ENCODE measurements at regions not wholly inside any gene's neighbourhood (a gene's known extent, or its start where the extent isn't known, plus 50 kb on each side); places are given as distances from the start of the nearest gene placed in this dataset.
"Not testable (repeated sequence)": the region's sequence is repeated elsewhere in the genome, so short reads cannot be mapped to it uniquely, and the experiment has no call there.

DNA sequence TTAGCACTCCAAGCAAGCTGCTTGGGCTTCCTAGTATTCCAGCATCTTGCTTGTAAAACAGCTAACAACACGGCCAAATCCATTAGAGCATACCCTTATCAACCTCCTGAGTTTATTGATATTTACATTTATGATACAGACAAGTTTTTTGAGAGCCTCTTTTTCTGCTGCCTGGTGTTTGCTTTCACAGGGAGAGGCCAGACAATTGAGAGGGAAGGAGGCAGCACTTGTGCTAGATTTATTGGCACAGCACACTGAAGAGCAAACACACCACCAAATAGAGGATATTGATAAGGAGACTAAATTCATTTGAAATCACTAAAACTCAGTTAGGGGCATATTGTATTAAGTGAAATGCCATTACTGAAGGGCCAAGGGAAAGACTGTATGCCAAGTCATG is 1142.3 kb upstream of the FANCL start:
- no peak for DNase-seq

DNA sequence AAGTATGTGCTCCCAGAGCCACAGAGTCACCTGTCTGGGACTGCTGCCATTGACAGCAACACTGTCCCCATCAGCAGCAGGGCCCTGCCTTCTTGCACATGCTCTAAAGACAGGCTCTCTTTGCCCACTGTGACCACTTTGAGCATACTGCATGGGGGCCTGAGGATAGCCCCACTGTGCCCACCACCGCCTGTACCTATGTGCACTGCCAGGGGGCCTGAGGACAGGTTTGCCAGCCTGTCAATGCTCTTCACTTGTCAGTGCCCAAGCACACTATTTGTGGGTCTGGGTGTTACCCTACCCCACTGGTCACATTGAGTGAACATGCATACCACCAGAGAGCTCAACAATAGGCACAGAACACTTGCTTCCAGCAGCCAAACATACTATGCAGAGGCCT is 1137.0 kb upstream of the FANCL start:
- DNase-seq = no peak

DNA sequence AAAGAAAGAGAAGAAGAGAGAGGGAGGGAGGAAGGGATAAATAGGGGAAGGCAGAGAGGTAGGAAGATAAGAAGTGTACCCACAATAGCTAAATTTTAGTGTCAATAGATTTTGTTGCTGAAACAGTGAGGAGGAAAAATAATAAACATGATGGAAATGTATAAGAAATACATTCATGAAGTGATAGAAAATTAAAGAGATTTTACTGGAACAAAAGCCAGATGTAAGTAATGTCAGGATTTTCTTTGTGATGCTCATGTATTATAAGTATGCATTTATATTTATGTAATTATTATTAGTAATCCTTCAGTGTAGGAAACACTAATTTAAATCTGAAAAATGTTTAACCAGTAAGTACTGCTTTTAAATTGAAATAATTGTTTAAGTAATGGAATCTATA is 1125.2 kb upstream of the FANCL start:
- DNase-seq = no peak

DNA sequence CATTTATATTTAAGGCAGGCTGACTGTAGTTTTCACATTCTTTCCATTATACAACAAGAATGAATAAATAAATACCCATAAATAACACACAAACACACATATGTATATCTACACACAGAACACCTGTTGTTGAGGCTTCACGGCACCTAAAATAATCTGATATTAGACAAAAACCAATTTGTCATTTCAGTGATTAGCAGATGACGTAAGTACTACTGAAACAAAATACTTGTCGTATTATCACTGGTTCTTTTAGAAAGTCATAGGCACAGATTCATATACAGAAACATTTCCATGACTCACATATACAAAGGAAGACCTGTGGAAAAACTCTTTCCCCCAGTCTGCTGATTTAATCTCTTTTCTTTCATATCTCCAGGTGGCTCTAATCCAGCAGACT is 1113.4 kb upstream of the FANCL start:
- no peak for DNase-seq

DNA sequence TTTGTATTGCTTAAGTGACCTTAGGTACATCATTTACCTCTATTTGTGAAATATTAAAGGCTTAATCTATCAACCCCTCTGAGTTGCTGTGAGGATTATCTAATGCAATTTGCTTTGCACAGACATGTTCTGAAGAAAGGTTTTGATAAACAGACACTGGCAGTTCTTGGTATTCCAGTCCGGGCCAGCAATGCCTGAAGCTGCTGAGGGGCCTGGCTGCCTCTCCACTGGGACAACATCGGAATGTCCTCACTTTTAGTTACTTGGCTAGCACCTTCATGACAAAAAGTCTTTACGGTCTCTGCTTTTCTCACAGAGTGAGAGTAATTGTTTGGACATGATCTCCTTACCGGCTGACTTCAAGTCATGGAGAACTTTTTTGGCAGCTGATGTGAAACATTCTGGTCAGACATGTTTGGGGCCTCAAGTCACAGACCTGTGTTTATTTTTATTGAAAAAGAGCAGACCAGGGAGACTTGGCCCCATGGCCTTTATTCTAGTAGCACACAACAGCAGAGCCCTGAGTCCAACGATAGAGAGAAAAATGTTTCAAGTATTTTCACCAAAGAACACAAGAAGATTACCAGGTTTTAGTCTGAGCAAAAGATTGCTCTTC is 1112.3 kb upstream of the FANCL start:
- no peak for DNase-seq

DNA sequence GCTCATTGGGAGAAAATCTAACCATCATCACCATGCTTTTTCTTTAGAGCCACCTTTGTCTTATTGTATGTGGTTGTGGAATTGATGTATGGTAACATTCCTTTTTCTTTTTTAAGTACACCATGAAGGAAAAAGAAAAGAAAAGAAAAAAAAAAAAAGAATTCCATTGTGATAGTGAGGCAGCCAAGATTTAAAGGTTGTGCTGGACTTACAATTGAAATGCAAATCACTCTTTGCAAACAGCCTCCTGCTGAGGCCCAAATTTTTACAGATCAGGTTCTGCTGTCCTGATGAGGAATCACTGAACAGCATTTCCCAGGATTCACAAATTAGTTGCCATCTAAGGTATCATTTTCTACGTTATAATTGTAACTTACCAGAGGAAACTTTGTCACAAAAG is 1101.0 kb upstream of the FANCL start:
- no peak for DNase-seq

DNA sequence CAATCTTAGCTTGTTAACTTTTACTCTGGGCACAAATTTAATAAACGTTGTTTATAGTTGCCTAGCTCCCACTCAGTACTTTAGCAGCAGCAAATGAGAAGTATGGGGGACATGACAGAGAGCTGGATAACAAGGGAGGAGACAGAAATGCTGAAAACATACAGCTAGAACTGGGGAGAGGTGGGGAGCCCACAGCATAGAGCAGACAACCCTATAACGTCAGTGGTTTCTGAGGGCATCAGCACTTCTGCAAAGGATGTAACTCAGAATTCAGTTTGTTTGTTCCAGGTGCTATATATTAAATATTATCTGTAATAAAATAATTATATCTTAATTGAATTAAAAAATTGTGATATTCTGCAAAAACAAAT is 1098.7 kb upstream of the FANCL start:
- DNase-seq = no peak

DNA sequence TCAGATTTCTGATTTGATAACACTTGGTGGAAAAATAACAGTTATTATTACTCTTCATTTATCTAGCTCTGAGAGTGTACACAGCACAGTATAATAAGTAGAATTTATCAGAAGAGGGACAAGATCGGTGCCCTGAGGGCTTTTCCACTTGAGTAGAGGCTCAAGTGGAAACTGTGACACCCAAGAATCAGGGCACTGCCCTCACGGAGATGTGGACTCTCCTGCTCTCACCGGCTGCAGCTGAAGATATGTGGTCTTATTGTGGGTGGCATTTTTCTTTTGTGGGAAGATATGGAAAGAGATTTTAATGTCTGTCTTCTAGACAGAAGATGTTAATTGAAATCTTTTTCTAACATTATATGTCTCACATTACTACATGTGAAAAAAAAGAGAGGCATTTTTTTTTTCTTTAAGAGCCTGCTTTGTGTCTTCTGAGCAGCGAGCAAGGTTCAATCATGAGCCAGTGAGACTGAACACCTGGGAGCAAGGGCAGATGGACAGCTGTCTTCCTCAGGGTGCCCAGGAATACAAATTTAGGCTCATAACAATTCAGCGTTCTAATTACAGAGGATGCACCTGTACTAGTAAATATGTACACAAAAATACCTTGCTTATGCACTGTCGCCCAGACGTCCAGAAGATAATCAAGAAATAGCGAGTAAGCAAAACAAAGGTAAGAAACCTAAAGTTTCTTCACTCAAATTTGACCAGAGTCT is 1098.2 kb upstream of the FANCL start:
- no peak for DNase-seq

DNA sequence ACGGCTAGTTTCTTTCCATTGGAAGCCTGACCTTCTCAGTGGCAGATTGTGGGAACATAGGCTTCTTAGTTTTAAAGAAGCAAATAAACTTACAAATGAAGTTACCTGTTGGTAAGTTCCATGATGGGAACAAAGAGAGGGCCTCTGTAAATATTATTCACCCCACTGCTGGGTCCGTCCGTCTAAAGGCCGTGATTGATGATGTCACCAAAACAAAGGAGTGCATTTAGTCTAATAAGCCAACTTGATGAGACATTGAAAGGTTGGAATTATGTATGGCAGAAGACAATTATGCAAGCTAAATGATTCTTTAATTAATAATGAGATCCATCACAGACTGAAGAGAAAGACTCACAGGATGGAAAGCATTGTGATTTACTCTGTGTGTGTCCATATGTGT is 1091.9 kb upstream of the FANCL start:
- no peak for DNase-seq

DNA sequence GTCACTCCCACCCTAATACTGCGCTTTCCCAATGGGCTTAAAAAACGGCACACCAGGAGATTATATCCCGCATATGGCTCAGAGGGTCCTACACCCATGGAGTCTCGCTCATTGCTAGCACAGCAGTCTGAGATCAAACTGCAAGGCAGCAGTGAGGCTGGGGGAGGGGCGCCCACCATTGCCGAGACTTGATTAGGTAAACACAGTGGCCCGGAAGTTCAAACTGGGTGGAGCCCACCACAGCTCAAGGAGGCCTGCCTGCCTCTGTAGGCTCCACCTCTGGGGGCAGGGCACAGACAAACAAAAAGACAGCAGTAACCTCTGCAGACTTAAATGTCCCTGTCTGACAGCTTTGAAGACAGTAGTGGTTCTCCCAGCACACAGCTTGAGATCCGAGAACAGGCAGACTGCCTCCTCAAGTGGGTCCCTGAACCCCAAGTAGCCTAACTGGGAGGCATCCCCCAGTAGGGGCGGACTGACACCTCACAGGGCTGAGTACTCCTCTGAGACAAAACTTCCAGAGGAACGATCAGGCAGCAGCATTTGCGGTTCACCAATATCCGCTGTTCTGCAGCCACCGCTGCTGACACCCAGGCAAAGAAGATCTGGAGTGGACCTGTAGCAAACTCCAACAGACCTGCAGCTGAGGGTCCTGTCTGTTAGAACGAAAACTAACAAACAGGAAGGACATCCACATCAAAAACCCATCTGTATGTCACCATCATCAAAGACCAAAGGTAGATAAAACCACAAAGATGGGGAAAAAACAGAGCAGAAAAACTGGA is 1085.6 kb upstream of the FANCL start:
- not testable (repeated sequence) for DNase-seq

DNA sequence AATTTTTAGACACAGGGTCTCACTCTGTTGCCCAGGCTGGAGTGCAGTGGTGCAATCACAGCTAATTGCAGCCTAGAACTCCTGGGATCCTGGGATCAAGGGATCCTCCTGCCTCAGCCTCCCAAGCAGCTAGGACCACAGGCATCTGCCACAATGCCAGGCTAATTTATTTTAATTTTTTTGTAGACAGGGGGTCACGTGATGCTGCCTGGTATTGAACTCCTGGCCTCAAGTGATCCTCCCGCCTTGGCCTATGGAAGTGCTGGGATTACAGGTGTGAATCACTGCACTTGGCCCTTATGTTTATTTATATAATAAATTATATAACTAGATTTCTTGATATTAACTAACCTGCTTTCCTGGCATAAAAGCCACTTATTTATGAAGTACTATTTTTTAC is 1081.7 kb upstream of the FANCL start:
- no peak for DNase-seq

DNA sequence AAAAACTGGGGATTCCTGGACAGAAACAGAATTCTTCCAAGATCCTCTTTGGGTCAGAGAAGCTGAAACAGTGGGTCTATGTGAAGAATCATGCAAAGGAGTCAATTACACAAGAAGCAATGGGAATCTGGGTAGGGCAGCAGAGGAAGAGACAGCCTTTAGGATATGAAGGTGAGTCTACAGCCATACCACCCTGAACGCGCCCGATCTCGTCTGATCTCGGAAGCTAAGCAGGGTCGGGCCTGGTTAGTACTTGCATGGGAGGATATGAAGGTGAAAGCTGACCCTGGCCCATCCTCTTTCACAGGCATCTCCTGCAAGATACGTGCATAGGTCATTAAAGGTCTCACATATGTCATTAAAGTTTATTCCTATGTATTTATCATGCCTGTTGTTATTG is 1080.9 kb upstream of the FANCL start:
- no peak for DNase-seq

DNA sequence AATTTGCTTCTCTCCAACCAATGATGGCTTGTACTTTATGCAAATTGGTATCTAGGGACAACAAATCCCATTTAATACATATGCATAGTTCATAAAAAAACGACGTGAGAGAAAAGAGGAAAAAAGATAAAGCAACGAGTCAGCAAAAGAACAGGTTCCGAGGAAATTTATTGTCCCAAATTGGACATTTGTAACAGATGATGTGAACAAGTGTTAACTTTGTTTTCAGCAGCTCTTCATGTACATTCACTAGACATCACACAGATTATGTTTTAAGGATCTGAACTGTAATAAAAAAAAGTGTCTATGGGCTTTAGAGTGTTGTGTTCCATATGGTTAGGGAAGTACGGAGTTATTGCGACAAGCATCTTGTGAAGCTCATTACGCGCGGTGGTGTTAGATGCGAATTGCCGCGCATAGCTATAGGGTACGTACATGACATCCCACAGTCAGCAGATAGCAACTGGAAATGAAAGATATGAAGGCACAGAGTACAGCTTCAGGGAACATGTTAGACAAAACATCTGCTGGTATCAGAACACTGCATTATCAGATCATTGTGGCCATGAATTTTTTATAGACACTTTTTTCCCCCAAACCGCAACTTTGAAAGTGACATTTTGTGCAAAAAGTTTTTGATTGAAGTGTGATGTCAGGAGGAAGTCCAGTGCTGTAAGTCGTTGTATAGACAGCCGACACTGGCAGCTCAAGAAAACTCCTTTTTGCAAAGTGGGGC is 1073.1 kb upstream of the FANCL start:
- DNase-seq = no peak

DNA sequence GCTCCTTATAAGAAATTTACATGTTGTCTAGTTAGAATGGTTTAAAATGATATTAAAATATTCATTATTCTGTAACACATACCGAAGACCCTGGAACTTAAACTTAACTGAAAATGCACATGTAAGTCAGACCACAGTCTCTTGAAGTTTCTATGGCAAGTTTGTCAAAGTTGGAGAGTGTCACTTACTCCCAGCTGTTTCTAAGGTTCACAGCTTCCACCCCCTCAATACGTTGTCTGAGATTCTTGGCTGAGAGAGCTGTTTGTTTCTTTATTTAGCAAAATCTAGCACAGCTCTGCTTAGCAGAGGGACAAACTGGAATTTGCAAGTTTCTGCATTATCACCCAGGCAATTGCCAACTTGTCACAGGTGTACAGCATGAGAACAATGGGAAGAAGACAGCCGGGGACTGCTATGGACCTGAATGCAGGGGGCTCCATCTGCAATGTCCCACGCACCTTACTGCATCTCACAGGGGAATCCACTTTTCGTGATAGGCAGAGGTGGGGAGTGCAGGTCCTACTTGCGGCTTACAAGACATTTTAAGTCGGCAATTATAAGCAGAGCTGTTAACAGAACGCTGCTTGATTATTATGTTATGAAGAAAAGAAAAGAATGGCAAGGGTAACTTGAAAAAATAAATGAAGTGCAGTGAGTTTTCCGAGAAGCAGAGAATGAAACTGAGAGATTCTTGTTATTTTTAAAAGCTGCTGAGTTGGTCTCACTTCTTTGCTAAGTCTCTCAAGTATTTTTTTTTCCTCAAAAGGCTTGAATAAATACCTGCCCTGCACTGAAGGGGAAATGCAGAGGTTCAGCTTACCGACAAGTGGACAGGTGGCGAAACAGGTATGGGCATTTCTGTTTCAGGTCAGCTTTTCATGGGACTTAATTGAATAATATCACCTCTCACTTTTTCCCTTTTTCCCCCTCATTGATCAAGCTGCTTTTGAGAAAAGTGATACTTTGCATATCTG is 1072.1 kb upstream of the FANCL start:
- DNase-seq = no peak

DNA sequence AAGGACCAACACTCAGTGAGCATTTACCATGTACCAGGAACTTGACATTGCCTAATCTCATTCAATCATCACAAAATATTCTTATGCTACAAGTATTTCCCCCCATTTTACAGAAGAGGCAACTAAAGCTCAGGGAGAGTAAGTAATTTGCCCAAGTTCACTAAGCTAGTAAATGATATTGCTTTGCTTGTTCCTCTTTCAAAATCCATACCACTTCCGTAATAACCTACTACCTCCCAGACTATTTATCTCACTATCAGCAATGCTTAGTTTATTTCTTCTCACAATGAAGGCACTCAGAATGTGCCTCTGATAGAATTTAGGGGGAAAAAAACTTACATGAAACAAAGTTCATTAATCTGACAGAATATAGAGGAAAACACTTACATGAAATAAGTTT is 1070.9 kb upstream of the FANCL start:
- DNase-seq = no peak

DNA sequence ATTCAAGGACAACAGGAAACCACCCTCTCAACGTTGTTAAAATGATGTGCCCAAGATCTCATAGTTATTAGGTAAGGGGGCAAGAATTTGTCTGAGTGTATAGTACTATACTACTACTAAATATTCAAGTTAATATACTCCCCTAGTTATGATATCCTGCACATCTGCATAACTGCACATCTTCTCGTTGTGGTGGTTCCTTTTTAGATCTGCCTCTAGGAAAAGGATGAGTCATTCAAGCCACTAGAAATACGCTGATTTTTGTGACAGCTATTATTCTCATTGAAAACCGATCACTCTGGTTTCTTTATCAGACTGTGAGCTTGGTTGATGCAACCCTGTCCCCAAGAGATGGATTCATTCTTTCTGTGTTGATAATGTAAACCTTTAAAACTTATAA is 1067.0 kb upstream of the FANCL start:
- no peak for DNase-seq

DNA sequence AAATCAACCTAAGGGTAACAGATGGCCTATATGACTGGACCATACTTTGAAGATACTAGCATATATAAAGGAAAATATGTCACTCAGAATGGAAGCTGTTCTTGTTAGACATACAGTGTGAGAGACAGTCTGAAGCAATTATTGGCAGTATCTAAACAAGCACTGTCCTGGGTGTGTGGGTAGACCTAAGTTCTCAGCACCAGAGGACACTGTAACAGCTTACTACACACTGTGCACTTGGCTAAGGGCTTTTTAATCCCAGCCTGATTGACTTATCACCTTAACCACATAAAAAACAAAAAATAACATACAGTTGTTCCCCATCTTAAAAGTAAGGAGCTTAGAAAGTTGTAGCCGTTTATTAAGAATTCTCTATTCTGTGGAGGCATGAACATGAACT is 1066.1 kb upstream of the FANCL start:
- no peak for DNase-seq

DNA sequence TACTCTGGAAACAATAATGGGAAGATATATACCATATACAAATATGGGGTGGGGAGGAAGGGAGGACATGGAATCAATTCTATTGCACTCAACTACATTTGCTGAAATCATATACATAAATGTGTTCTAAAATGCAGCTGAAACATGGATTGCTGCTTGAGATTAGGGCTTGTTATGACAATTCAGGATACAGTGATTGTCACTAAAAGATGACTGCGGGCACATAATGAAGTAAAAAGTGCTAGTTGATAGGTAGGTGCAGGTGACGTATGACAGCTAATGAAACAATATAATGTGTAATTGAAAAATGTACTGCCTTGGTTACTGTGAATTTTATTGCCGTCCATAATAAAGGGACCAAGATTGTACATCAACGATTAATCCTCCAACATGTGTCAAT is 1062.1 kb upstream of the FANCL start:
- DNase-seq = no peak

DNA sequence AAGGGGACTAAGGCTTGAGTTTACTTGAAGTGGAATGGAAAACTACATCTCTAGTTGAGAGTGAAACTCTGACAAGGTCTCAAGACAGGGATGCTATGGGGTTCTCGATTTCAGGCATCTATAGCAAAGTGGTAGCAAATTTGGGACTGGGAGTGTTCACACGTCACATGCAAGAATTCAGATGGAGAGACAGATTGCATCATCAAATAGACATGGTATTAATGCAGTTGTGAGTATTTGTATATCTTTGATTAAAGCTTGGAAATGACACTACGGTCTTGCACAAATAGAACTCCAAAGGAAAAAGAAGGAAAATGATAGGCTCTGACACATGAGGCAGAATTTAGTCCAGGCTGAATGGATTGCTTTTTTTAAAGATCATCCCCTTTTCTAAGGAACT is 1061.6 kb upstream of the FANCL start:
- no peak for DNase-seq

DNA sequence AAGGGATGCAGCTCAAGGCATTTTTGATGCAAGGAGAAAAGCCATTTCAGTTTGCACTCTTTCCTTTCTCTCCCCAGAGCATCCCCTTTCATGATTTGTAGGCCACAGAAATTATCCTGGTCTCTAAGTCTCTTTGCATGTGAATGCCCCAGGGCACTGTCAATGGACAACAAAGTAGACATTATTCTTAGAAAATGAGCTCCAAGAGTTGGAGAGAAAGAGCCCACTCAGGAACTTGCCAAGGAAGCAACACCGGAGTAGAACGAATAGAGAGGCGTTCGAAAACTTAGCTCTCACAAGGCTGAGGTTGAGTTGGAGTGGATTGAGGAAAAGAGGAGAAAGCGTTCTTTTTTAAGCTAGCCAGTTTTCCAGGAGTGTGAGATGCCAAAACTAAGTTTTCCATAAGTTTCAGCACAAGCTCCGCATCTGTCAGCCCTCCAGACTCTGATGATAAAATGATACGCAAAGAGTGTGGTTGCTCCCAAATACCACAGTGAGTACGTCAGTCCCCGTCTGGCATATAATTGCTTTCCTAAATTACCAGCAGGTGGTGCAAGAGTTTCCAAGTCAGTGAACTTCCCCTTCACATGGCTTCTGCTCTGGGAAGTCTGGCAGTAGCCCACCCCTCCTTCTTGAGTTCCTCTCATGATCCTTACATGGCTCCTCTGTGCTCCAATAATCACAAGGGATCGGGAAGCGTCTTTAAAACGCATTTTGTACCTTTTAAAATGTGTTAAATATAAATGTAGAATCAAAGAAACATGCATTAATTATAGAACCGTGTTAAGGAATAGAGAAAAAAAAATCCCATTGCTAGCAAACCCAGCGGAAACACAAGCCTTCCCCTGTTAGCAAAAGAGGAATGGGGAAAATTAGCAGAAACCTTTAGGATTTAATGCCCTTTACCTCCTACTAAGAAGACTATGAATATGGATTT is 1060.6 kb upstream of the FANCL start:
- peak; percentile 74 for DNase-seq

DNA sequence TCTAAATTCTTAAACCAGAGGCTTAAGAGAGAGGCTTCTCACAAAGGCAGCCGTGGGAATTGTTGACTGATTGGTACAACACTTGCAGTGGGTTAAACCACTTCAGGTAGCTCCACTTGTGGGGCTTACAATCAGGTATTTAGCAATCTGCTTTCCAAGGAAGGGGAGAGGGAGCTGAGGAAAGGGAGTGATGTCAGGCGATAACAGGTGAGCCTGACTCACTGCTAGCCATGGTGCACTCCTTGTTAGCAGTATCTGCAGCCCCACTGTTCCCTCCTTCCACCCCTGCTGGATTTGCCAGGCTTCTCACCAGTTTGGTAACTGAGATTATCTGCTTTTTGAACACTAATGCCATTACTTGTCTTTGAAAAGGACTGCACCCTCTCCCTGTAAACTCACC is 1056.7 kb upstream of the FANCL start:
- DNase-seq = no peak
